ENCODE measurements at regions not wholly inside any gene's neighbourhood (a gene's known extent, or its start where the extent isn't known, plus 50 kb on each side); places are given as distances from the start of the nearest gene placed in this dataset.

GRCh38 chr6:22146931-22147701, 149.7 kb downstream of the PRL start:
- TF ChIP-seq CTCF (IDR thresholded peaks at IDR 0.05; ENCODE audit: insufficient read depth, low read length, poor library complexity, severe bottlenecking), result no peak
- Histone ChIP-seq H3K36me3 (ENCODE audit: control insufficient read depth, insufficient read depth, low read length) (no peaks in the 10 kb centered on the region), H3K27me3 (replicated peaks; ENCODE audit: control insufficient read depth, insufficient read depth, low read length) (no peaks in the 10 kb centered on the region), H3K4me3 (replicated peaks; ENCODE audit: low read depth, low read length) (no peak overlapping the region)
- no peak for DNase-seq (ENCODE audit: extremely low read depth, insufficient read length)

GRCh38 chr6:22147921-22148776, 148.7 kb downstream of the PRL start:
- no peak for DNase-seq (ENCODE audit: extremely low read depth, insufficient read length)
- no peak for TF ChIP-seq CTCF (IDR thresholded peaks at IDR 0.05; ENCODE audit: insufficient read depth, low read length, poor library complexity, severe bottlenecking)
- no peaks in the 10 kb centered on the region for H3K27me3 ChIP-seq (replicated peaks; ENCODE audit: control insufficient read depth, insufficient read depth, low read length)
- H3K4me3 ChIP-seq (replicated peaks; ENCODE audit: low read depth, low read length), result no peak overlapping the region
- no peaks in the 10 kb centered on the region for H3K36me3 ChIP-seq (ENCODE audit: control insufficient read depth, insufficient read depth, low read length)

- H3K27me3 ChIP-seq (replicated peaks; ENCODE audit: control insufficient read depth, insufficient read depth, low read length), result no peaks in the 10 kb centered on the region
- H3K4me3 ChIP-seq (replicated peaks; ENCODE audit: low read depth, low read length), result no peak overlapping the region
- TF ChIP-seq CTCF (IDR thresholded peaks at IDR 0.05; ENCODE audit: insufficient read depth, low read length, poor library complexity, severe bottlenecking), result no peak
- no peaks in the 10 kb centered on the region for H3K36me3 ChIP-seq (ENCODE audit: control insufficient read depth, insufficient read depth, low read length)
- DNase-seq (ENCODE audit: extremely low read depth, insufficient read length), result no peak
Observed at GRCh38 chr6:22149096-22149495, 147.7 kb downstream of the PRL start.

DNA sequence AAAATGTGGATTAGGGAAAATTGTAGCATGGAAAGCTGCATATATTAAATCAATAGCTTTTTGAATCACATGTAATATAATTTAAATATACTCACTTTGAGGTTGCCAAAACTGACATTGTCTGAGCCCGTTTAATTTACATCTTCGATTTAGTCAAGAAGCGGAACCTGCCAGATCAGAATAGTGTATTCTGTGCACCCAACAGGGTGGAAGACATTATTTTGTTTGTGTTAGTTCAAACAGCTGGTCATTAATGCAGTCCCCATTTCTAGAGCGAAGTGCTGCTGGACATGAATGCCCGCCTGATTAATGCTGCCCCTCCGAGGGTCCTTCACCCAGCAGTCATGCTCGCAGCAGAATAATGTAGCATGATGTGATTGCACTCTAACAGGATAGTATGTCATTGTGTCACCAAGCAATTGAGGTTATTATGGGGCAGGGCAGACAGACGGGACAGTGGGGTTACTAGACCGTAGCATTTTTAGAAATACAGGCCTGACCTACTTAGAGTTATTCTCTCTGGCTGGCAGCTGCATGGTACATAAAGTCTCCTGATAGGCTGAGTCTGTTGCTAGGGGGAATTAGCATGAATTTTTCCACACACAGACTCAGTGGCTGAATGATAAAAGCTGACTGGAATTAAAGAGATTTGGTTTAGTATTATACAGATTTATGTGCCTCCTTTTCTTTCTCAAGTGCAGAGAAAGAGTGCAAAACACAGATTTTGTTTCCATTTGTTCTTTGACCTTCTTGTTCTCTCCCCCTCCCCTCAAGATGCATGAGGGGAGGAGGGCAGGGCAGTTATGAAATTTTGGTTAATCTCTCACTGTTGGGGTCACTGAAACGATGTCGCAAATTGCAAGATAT, 147.1 kb downstream of the PRL start:
- H3K27me3 ChIP-seq (replicated peaks; ENCODE audit: control insufficient read depth, insufficient read depth, low read length), result no peaks in the 10 kb centered on the region
- no peak for TF ChIP-seq CTCF (IDR thresholded peaks at IDR 0.05; ENCODE audit: insufficient read depth, low read length, poor library complexity, severe bottlenecking)
- H3K4me3 ChIP-seq (replicated peaks; ENCODE audit: low read depth, low read length), result no peak overlapping the region
- H3K36me3 ChIP-seq (ENCODE audit: control insufficient read depth, insufficient read depth, low read length), result no peaks in the 10 kb centered on the region
- no peak for DNase-seq (ENCODE audit: extremely low read depth, insufficient read length)

GRCh38 chr6:22150368-22151035, 146.3 kb downstream of the PRL start:
- TF ChIP-seq CTCF (IDR thresholded peaks at IDR 0.05; ENCODE audit: insufficient read depth, low read length, poor library complexity, severe bottlenecking), result no peak
- Histone ChIP-seq H3K4me3 (replicated peaks; ENCODE audit: low read depth, low read length) (no peak overlapping the region), H3K36me3 (ENCODE audit: control insufficient read depth, insufficient read depth, low read length) (no peaks in the 10 kb centered on the region), H3K27me3 (replicated peaks; ENCODE audit: control insufficient read depth, insufficient read depth, low read length) (no peaks in the 10 kb centered on the region)
- no peak for DNase-seq (ENCODE audit: extremely low read depth, insufficient read length)

Measured in GM06990 (cell line).